Caco-2 (cell line): ENCODE measurements at regions not wholly inside any gene's neighbourhood (a gene's known extent, or its start where the extent isn't known, plus 50 kb on each side); places are given as distances from the start of the nearest gene placed in this dataset.

Experiments
- BruUV-seq: library from RNA; stranded (reverse); fragments of 400-500 nt; replicated peaks from 2 replicates; lab custom pipeline; 2021; lab: Mats Ljungman, UMichigan
- CTCF ChIA-PET: fragments of 300-600 bp; sonication (Branson Sonifier 250); formaldehyde crosslinking; loops from one replicate; lab custom pipeline; 2022; ENCODE audit warnings: antibody characterized with exemption; lab: Charles Lee
- POLR2A ChIA-PET: fragments of 300-600 bp; sonication (Branson Sonifier 250); formaldehyde crosslinking; loops from one replicate; lab custom pipeline; 2022; ENCODE audit warnings: antibody characterized with exemption; lab: Charles Lee
- DNase-seq, 2 experiments: peaks; one replicate each; pipeline versions ENCODE4 v3.0.0 to v3.0.0-alpha.2; 2020 to 2022
- H3K27me3 ChIP-seq: replicated peaks from 2 replicates; pipeline ENCODE4 v1.6.0; 2011; ENCODE audit warnings: low read length; ENCODE audit not compliant: control insufficient read depth, insufficient read depth
- H3K36me3 ChIP-seq: 2 replicates; pipeline ENCODE4 v1.5.1; 2011; ENCODE audit warnings: low read length; ENCODE audit not compliant: control insufficient read depth, insufficient read depth
- H3K4me1 ChIP-seq: fragments of 250-450 bp; sonication (Bioruptor Pico); 2 replicates; pipeline ENCODE4 v1.5.1; 2020; ENCODE audit warnings: mild to moderate bottlenecking
- H3K4me3 ChIP-seq: 2 replicates; pipeline ENCODE4 v1.5.1; 2011; ENCODE audit warnings: low read depth, mild to moderate bottlenecking, control low read depth, low read length
- H3K9me3 ChIP-seq: fragments of 250-450 bp; sonication (Bioruptor Pico); 2 replicates; pipeline ENCODE4 v1.5.1; 2020; ENCODE audit warnings: mild to moderate bottlenecking, moderate library complexity
- H3K27ac Mint-ChIP-seq: one replicate; pipeline ENCODE4 v1.8.0; 2022; ENCODE audit warnings: mixed read lengths; ENCODE audit not compliant: unreplicated experiment
- H3K27me3 Mint-ChIP-seq: one replicate; pipeline ENCODE4 v1.8.0; 2022; ENCODE audit warnings: mixed read lengths; ENCODE audit not compliant: insufficient read depth, unreplicated experiment
- H3K36me3 Mint-ChIP-seq: one replicate; pipeline ENCODE4 v1.8.0; 2022; ENCODE audit warnings: mild to moderate bottlenecking, mixed read lengths; ENCODE audit not compliant: insufficient read depth, unreplicated experiment
- H3K4me1 Mint-ChIP-seq: one replicate; pipeline ENCODE4 v1.8.0; 2022; ENCODE audit warnings: low read depth, mixed read lengths; ENCODE audit not compliant: unreplicated experiment
- H3K4me3 Mint-ChIP-seq: one replicate; pipeline ENCODE4 v1.8.0; 2022; ENCODE audit warnings: mild to moderate bottlenecking, moderate library complexity, mixed read lengths; ENCODE audit not compliant: unreplicated experiment
- H3K9me3 Mint-ChIP-seq: one replicate; pipeline ENCODE4 v1.8.0; 2022; ENCODE audit warnings: mixed read lengths; ENCODE audit not compliant: unreplicated experiment
- CTCF ChIP-seq, 2 experiments: fragments of 200-600 bp in 1 of 2; IDR thresholded peaks; 1 replicate in 1 of 2; 2 replicates in 1 of 2; pipeline versions ENCODE4 v1.5.1 to v1.8.0; 2011 to 2022; ENCODE audit warnings: antibody characterized with exemption in 1 of 2, control low read depth in 1 of 2, inconsistent platforms in 1 of 2, low read depth in 1 of 2, low read length in 1 of 2, mild to moderate bottlenecking in 1 of 2, moderate library complexity in 1 of 2; ENCODE audit not compliant: insufficient read depth in 1 of 2, severe bottlenecking in 1 of 2, unreplicated experiment in 1 of 2
- intact Hi-C: fragments of 100-400 bp; cut with micrococcal nuclease; formaldehyde crosslinking; loops from one replicate; pipeline ENCODE4 v1.10.0; 2022; ENCODE audit not compliant: unreplicated experiment

- Histone ChIP-seq H3K27me3 (no peaks in the 10 kb centered on the region), H3K9me3 (peaks cover 6% of the 10 kb centered on the region), H3K36me3 (no peaks in the 10 kb centered on the region), H3K4me1 (no peaks in the 10 kb centered on the region), H3K4me3 (no peak overlapping the region)
- no TSS peak for BruUV-seq
- Mint-ChIP-seq H3K36me3 (no peaks in the 10 kb centered on the region), H3K4me3 (no peak overlapping the region), H3K4me1 (no peaks in the 10 kb centered on the region), H3K27me3 (peaks cover 4% of the 10 kb centered on the region), H3K27ac (no peak overlapping the region), H3K9me3 (peaks cover 27% of the 10 kb centered on the region)
- TF ChIP-seq CTCF (IDR thresholded peaks at IDR 0.05; ENCODE audit: insufficient read depth in 1 of 2, low read depth in 1 of 2, low read length in 1 of 2, severe bottlenecking in 1 of 2, unreplicated experiment in 1 of 2), result no peak
- intact Hi-C loops, result no loop called here
- CTCF ChIA-PET, result no interaction called here
- POLR2A ChIA-PET, result no interaction called here
- DNase-seq, result no peak
These were observed 527.8 kb upstream of the WSB1 start for GRCh38 chr17:26765860-26766709.

- ChIA-PET CTCF (no interaction called here), POLR2A (no interaction called here)
- no peaks in the 10 kb centered on the region for H3K36me3 Mint-ChIP-seq
- Histone ChIP-seq H3K4me3 (no peak overlapping the region), H3K4me1 (no peaks in the 10 kb centered on the region), H3K36me3 (no peaks in the 10 kb centered on the region), H3K9me3 (peaks cover 6% of the 10 kb centered on the region), H3K27me3 (no peaks in the 10 kb centered on the region)
- intact Hi-C loops, result no loop called here
- no peak overlapping the region for H3K27ac Mint-ChIP-seq
- no peak overlapping the region for H3K4me3 Mint-ChIP-seq
- no TSS peak for BruUV-seq
- DNase-seq, result no peak
- H3K27me3 Mint-ChIP-seq, result peaks cover 4% of the 10 kb centered on the region
- H3K4me1 Mint-ChIP-seq, result no peaks in the 10 kb centered on the region
- no peak for TF ChIP-seq CTCF (IDR thresholded peaks at IDR 0.05; ENCODE audit: insufficient read depth in 1 of 2, low read depth in 1 of 2, low read length in 1 of 2, severe bottlenecking in 1 of 2, unreplicated experiment in 1 of 2)
- peaks cover 27% of the 10 kb centered on the region for H3K9me3 Mint-ChIP-seq
These were observed 527.2 kb upstream of the WSB1 start for GRCh38 chr17:26766743-26767142.

GRCh38 chr17:26773189-26774188, 520.4 kb upstream of the WSB1 start:
- no TSS peak for BruUV-seq
- Histone ChIP-seq H3K27me3 (no peaks in the 10 kb centered on the region), H3K36me3 (no peaks in the 10 kb centered on the region), H3K9me3 (peaks cover 20% of the 10 kb centered on the region; the same call in 1 of the 2 replicates), H3K4me1 (no peaks in the 10 kb centered on the region), H3K4me3 (no peak overlapping the region)
- intact Hi-C loops, result no loop called here
- no peak for DNase-seq
- CTCF ChIA-PET, result no interaction called here
- Mint-ChIP-seq H3K4me3 (no peak overlapping the region), H3K36me3 (peaks cover 15% of the 10 kb centered on the region), H3K4me1 (no peaks in the 10 kb centered on the region), H3K27me3 (no peaks in the 10 kb centered on the region), H3K27ac (no peak overlapping the region), H3K9me3 (peaks cover 38% of the 10 kb centered on the region)
- no peak for TF ChIP-seq CTCF (IDR thresholded peaks at IDR 0.05; ENCODE audit: insufficient read depth in 1 of 2, low read depth in 1 of 2, low read length in 1 of 2, severe bottlenecking in 1 of 2, unreplicated experiment in 1 of 2)
- POLR2A ChIA-PET, result no interaction called here
